Stimulated activated CD4-positive, alpha-beta T cell treated with anti-CD3 and anti-CD28 coated beads, Interleukin-1b, Interleukin-23, amount 100 ng/mL, for 1 hour (primary cell): ENCODE measurements at regions not wholly inside any gene's neighbourhood (a gene's known extent, or its start where the extent isn't known, plus 50 kb on each side); places are given as distances from the start of the nearest gene placed in this dataset.

Experiments
- DNase-seq, 2 donors: peaks; one replicate each; pipeline ENCODE4 v3.0.0-alpha.2; 2020; ENCODE audit warnings: low read depth in 2 of 2

- no peak for DNase-seq
Observed at GRCh38 chr6:44606504-44606903, 219.0 kb downstream of the CDC5L start.

GRCh38 chr6:44606976-44607375 lies 219.5 kb downstream of the CDC5L start:
- no peak for DNase-seq

- DNase-seq, result no peak
Observed at GRCh38 chr6:44608175-44608574, 220.7 kb downstream of the CDC5L start.

GRCh38 chr6:44609051-44609612 lies 221.6 kb downstream of the CDC5L start:
- no peak for DNase-seq

GRCh38 chr6:44614396-44614795 lies 226.9 kb downstream of the CDC5L start:
- DNase-seq, result no peak

GRCh38 chr6:44615621-44616020 lies 228.1 kb downstream of the CDC5L start:
- DNase-seq, result no peak

GRCh38 chr6:44617416-44617815 lies 229.9 kb downstream of the CDC5L start:
- DNase-seq, result no peak

- DNase-seq, result no peak
Observed at GRCh38 chr6:44618371-44618770, 230.9 kb downstream of the CDC5L start.

GRCh38 chr6:44620922-44621321 lies 233.4 kb downstream of the CDC5L start:
- no peak for DNase-seq

- DNase-seq, result no peak
Observed at GRCh38 chr6:44621846-44622245, 234.3 kb downstream of the CDC5L start.

- no peak for DNase-seq
Observed at GRCh38 chr6:44622555-44622954, 235.0 kb downstream of the CDC5L start.

GRCh38 chr6:44622956-44623355 lies 235.4 kb downstream of the CDC5L start:
- DNase-seq, result no peak

GRCh38 chr6:44624226-44624625 lies 236.7 kb downstream of the CDC5L start:
- DNase-seq, result no peak

- no peak for DNase-seq
Observed at GRCh38 chr6:44624936-44625573, 237.5 kb downstream of the CDC5L start.

- no peak for DNase-seq
Observed at GRCh38 chr6:44625996-44626395, 238.5 kb downstream of the CDC5L start.

GRCh38 chr6:44626616-44627015 lies 239.1 kb downstream of the CDC5L start:
- no peak for DNase-seq

- no peak for DNase-seq
Observed at GRCh38 chr6:44627091-44627882, 239.8 kb downstream of the CDC5L start.

- no peak for DNase-seq
Observed at GRCh38 chr6:44627883-44628271, 240.4 kb downstream of the CDC5L start.

- DNase-seq, result no peak
Observed at GRCh38 chr6:44628347-44628746, 240.8 kb downstream of the CDC5L start.

- DNase-seq, result no peak
Observed at GRCh38 chr6:44629636-44630035, 242.1 kb downstream of the CDC5L start.

GRCh38 chr6:44630125-44631028 lies 242.9 kb downstream of the CDC5L start:
- no peak for DNase-seq

- DNase-seq, result no peak
Observed at GRCh38 chr6:44631968-44632367, 244.5 kb downstream of the CDC5L start.
